Vagina (tissue), 2 donors: ENCODE measurements at regions not wholly inside any gene's neighbourhood (a gene's known extent, or its start where the extent isn't known, plus 50 kb on each side); places are given as distances from the start of the nearest gene placed in this dataset.

ENCODE experiments used
- DNase-seq, 2 donors: peaks; one replicate each; pipeline ENCODE4 v3.0.0-alpha.2; 2017; ENCODE audit errors: extremely low spot score in 2 of 2
- H3K27ac ChIP-seq: fragments of 200-600 bp; sonication (generic); one replicate; pipeline ENCODE4 v1.5.1; 2019
- H3K27me3 ChIP-seq: fragments of 200-600 bp; sonication (generic); one replicate; pipeline ENCODE4 v1.5.1; 2019
- H3K36me3 ChIP-seq, 2 donors: fragments of 200-600 bp; sonication (generic); one replicate each; pipeline ENCODE4 v1.5.1; 2017 to 2019
- H3K4me1 ChIP-seq: fragments of 200-600 bp; sonication (generic); one replicate; pipeline ENCODE4 v1.5.1; 2019
- H3K4me3 ChIP-seq, 2 donors: fragments of 200-600 bp; sonication (generic); 1 replicate in 1 of 2; 2 replicates in 1 of 2; pipeline ENCODE4 v1.5.1; 2016 to 2019
- H3K9me3 ChIP-seq: fragments of 200-600 bp; sonication (generic); one replicate; pipeline ENCODE4 v1.5.1; 2019
- POLR2A ChIP-seq, 2 donors: fragments of 450-650 bp; IDR thresholded peaks; one replicate each; pipeline ENCODE4 v1.6.1; 2017; ENCODE audit warnings: antibody characterized with exemption in 2 of 2, mild to moderate bottlenecking in 2 of 2, moderate library complexity in 2 of 2
- POLR2AphosphoS5 ChIP-seq, 2 donors: sonication (generic); formaldehyde crosslinking; IDR thresholded peaks; one replicate each; pipeline ENCODE4 v1.9.0; 2017; ENCODE audit warnings: antibody characterized with exemption in 2 of 2, mild to moderate bottlenecking in 2 of 2, low read depth in 1 of 2; ENCODE audit not compliant: insufficient read depth in 1 of 2
- intact Hi-C: fragments of 100-400 bp; cut with DNase I; formaldehyde crosslinking; loops from one replicate; pipeline ENCODE4 v1.15.1; 2023
- TF ChIP-seq, protein P1 (sequence below), 3 experiments: fragments of 450-650 bp in 2 of 3; fragments of 200-600 bp in 1 of 3; sonication (generic) in 1 of 3; IDR thresholded peaks; one replicate each; pipeline ENCODE4 v1.5.1; 2017 to 2019; ENCODE audit warnings: antibody characterized with exemption in 3 of 3, mild to moderate bottlenecking in 2 of 3, moderate library complexity in 2 of 3

- intact Hi-C loops, result no loop called here
Observed at GRCh38 chr2:215606219-215606618, 170.4 kb upstream of the FN1 start.

DNA sequence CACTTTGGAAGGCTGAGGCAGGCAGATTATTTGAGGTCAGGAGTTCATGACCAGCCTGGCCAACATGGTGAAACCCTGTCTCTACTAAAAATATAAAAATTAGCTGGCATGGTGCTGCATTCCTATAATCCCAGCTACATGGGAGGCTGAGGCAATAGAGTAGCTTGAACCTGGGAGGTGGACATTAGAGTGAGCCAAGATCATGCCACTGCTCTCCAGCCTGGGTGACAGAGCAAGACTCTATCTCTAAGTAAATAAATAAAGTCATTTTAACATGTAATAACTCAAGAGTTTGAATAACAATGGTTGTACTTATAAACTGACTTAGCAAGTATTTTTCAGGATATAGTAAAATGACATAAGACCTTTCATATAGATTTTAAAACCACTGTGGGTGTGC lies 169.3 kb upstream of the FN1 start:
- Histone ChIP-seq H3K27me3 (no peaks in the 10 kb centered on the region), H3K27ac (no peak overlapping the region), H3K36me3 (no peaks in the 10 kb centered on the region), H3K4me1 (no peaks in the 10 kb centered on the region), H3K9me3 (no peaks in the 10 kb centered on the region), H3K4me3 (no peak overlapping the region)
- intact Hi-C loops, result no loop called here
- no peak for DNase-seq
- TF ChIP-seq POLR2A (IDR thresholded peaks at IDR 0.05) (no peak), POLR2AphosphoS5 (IDR thresholded peaks at IDR 0.05; ENCODE audit: insufficient read depth in 1 of 2, low read depth in 1 of 2) (no peak)
- TF ChIP-seq, protein P1, sequence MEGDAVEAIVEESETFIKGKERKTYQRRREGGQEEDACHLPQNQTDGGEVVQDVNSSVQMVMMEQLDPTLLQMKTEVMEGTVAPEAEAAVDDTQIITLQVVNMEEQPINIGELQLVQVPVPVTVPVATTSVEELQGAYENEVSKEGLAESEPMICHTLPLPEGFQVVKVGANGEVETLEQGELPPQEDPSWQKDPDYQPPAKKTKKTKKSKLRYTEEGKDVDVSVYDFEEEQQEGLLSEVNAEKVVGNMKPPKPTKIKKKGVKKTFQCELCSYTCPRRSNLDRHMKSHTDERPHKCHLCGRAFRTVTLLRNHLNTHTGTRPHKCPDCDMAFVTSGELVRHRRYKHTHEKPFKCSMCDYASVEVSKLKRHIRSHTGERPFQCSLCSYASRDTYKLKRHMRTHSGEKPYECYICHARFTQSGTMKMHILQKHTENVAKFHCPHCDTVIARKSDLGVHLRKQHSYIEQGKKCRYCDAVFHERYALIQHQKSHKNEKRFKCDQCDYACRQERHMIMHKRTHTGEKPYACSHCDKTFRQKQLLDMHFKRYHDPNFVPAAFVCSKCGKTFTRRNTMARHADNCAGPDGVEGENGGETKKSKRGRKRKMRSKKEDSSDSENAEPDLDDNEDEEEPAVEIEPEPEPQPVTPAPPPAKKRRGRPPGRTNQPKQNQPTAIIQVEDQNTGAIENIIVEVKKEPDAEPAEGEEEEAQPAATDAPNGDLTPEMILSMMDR (IDR thresholded peaks at IDR 0.05), result no peak

More at GRCh38 chr2:215606219-215606618, 170.4 kb upstream of the FN1 start:
- H3K27me3 ChIP-seq, result no peaks in the 10 kb centered on the region
- H3K4me3 ChIP-seq, result no peak overlapping the region
- no peaks in the 10 kb centered on the region for H3K4me1 ChIP-seq
- TF ChIP-seq POLR2A (IDR thresholded peaks at IDR 0.05), result no peak
- TF ChIP-seq, protein P1 (IDR thresholded peaks at IDR 0.05), result no peak
- no peak for TF ChIP-seq POLR2AphosphoS5 (IDR thresholded peaks at IDR 0.05; ENCODE audit: insufficient read depth in 1 of 2, low read depth in 1 of 2)
- H3K27ac ChIP-seq, result no peak overlapping the region
- no peaks in the 10 kb centered on the region for H3K9me3 ChIP-seq
- DNase-seq, result no peak
- no peaks in the 10 kb centered on the region for H3K36me3 ChIP-seq

- intact Hi-C loops, result no loop called here
- no peaks in the 10 kb centered on the region for H3K36me3 ChIP-seq
- no peaks in the 10 kb centered on the region for H3K9me3 ChIP-seq
- H3K4me3 ChIP-seq, result no peak overlapping the region
- no peaks in the 10 kb centered on the region for H3K27me3 ChIP-seq
- H3K27ac ChIP-seq, result no peak overlapping the region
- no peak for TF ChIP-seq POLR2A (IDR thresholded peaks at IDR 0.05)
- TF ChIP-seq POLR2AphosphoS5 (IDR thresholded peaks at IDR 0.05; ENCODE audit: insufficient read depth in 1 of 2, low read depth in 1 of 2), result no peak
- TF ChIP-seq, protein P1 (IDR thresholded peaks at IDR 0.05), result no peak
- DNase-seq, result no peak
- no peaks in the 10 kb centered on the region for H3K4me1 ChIP-seq
Observed at GRCh38 chr2:215604606-215605005, 168.7 kb upstream of the FN1 start.

DNA sequence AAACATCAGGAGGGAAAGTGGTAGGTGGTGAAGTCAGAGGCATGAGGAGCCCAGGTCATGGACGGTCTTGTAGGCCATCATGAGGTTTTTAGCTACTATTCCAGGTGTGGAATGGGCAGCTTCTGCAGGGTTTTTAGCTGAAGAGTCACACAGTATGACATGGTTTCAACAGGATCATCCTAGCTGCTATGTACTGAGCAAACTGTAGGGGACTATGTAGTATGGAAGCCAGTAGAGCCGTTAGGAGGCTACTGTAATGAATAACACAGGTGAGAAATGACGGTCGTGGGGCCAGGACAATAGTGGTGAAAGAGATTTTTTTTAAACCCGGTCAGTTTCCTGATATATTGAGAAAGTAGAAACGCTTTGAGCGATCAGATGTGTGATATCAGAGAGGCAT lies 167.6 kb upstream of the FN1 start:
- intact Hi-C loops, result no loop called here
- Histone ChIP-seq H3K27ac (no peak overlapping the region), H3K9me3 (no peaks in the 10 kb centered on the region), H3K27me3 (no peaks in the 10 kb centered on the region), H3K4me1 (no peaks in the 10 kb centered on the region), H3K4me3 (no peak overlapping the region), H3K36me3 (no peaks in the 10 kb centered on the region)
- DNase-seq, result no peak
- TF ChIP-seq POLR2A (IDR thresholded peaks at IDR 0.05) (no peak), POLR2AphosphoS5 (IDR thresholded peaks at IDR 0.05; ENCODE audit: insufficient read depth in 1 of 2, low read depth in 1 of 2) (no peak)
- TF ChIP-seq, protein P1 (IDR thresholded peaks at IDR 0.05), result no peak

DNA sequence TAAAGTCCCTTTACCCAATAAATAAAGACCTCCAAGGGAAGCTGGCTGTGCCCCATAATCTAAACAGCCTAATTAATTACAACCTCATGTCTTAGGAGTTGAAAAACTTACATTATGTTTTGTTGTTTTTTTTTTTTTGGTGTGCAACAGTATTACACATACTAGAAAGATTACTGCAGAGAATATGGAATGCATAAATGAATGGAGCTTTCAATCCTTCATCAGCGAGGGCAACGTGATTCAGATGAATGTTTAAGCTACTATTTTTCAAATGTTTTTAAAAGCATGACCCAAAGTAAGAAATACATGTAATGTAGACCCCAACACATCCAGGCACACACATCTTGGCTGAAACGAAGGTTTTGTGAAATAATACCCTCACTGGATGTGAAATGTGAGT lies 167.1 kb upstream of the FN1 start:
- H3K36me3 ChIP-seq, result no peaks in the 10 kb centered on the region
- H3K27ac ChIP-seq, result no peak overlapping the region
- no peaks in the 10 kb centered on the region for H3K9me3 ChIP-seq
- intact Hi-C loops, result no loop called here
- H3K4me3 ChIP-seq, result no peak overlapping the region
- H3K4me1 ChIP-seq, result no peaks in the 10 kb centered on the region
- DNase-seq, result no peak
- no peaks in the 10 kb centered on the region for H3K27me3 ChIP-seq
- TF ChIP-seq POLR2A (IDR thresholded peaks at IDR 0.05), result no peak
- TF ChIP-seq, protein P1 (IDR thresholded peaks at IDR 0.05), result no peak
- no peak for TF ChIP-seq POLR2AphosphoS5 (IDR thresholded peaks at IDR 0.05; ENCODE audit: insufficient read depth in 1 of 2, low read depth in 1 of 2)
